ENCODE measurements at regions not wholly inside any gene's neighbourhood (a gene's known extent, or its start where the extent isn't known, plus 50 kb on each side); places are given as distances from the start of the nearest gene placed in this dataset.

DNA sequence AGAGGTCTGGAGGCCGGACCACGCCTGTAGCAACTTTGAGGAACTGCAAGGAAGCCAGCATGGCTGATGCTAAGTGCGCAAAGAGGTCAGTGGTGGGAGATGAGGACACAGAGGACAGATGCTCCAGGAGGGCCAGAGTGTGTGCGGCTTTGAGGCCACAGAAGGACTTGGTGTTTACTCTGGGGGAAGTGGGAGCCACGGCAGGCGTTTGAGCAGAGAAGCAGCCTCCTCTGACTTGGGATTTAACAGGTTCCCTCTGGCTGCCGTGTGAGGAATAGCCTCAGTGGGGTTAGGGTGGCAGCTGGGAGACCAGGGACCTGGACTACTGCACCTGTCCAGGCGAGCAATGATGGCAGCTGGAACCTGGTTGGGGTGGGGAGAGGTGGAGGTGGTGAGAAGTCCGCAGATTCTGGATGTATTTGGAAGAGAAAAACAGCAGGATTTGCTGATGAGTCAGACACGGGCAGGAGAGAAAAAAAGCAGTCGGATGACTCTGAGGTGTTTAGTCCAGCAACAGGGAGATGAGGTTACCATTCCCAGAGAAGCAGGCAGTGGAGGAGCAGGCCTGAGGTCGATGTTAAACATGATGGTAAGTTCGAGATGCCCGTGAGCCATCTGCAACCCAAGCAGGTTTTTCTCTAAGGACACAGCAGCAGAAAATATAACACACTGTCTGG is 143.5 kb downstream of the SCARB1 start:
- no peak for DNase-seq (ENCODE audit: low spot score)
- TF ChIP-seq, protein P1, sequence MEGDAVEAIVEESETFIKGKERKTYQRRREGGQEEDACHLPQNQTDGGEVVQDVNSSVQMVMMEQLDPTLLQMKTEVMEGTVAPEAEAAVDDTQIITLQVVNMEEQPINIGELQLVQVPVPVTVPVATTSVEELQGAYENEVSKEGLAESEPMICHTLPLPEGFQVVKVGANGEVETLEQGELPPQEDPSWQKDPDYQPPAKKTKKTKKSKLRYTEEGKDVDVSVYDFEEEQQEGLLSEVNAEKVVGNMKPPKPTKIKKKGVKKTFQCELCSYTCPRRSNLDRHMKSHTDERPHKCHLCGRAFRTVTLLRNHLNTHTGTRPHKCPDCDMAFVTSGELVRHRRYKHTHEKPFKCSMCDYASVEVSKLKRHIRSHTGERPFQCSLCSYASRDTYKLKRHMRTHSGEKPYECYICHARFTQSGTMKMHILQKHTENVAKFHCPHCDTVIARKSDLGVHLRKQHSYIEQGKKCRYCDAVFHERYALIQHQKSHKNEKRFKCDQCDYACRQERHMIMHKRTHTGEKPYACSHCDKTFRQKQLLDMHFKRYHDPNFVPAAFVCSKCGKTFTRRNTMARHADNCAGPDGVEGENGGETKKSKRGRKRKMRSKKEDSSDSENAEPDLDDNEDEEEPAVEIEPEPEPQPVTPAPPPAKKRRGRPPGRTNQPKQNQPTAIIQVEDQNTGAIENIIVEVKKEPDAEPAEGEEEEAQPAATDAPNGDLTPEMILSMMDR (IDR thresholded peaks at IDR 0.05; ENCODE audit: extremely low read depth, insufficient read depth, missing control alignments): no peak
- in situ Hi-C loops (cut with MboI; ENCODE audit: low pct_unique_long_range_greater_than_20kb, low sequenced_read_pairs, unreplicated experiment): no loop called here

DNA sequence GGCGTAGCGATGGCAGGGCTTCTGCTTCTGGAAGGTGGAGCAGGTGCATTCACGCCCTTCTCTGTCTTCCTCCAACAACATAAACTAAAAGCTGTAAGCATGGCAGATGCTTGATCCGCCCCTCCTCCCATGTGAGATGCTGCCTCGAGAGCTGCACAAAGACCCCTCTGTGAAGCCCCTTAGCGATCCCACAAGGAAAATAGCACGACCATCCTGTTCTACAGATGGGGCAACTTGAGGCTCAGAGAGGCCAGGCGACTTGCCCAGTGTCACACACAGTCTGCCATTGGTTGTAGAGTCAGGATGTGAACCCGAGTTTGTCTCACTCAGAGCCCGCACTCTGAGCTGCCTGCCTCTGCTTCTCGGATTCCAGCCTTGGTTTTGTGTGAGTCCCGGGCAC is 144.4 kb downstream of the SCARB1 start:
- in situ Hi-C loops (cut with MboI; ENCODE audit: low pct_unique_long_range_greater_than_20kb, low sequenced_read_pairs, unreplicated experiment): no loop called here
- no peak for DNase-seq (ENCODE audit: low spot score)
- TF ChIP-seq, protein P1 (IDR thresholded peaks at IDR 0.05; ENCODE audit: extremely low read depth, insufficient read depth, missing control alignments): no peak

DNA sequence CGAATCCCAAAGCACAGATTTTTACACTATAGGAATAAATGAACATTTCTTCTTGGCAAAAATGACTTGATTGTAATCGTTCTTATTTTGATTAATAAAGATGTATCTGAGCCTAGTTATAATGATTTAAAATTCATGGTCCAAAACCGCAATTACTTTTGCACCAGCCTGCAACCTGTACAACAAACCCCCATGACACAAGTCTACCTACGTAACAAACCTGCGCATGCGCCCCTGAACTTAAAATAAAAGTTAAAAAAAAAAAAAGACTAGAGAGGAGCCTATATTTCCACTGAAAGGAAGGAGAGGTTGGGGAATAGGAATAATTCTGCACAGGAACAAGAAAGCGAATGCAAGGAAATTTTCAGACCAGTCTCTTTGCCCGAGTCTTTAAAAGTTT is 145.2 kb downstream of the SCARB1 start:
- no peak for DNase-seq (ENCODE audit: low spot score)
- in situ Hi-C loops (cut with MboI; ENCODE audit: low pct_unique_long_range_greater_than_20kb, low sequenced_read_pairs, unreplicated experiment): no loop called here
- TF ChIP-seq, protein P1 (IDR thresholded peaks at IDR 0.05; ENCODE audit: extremely low read depth, insufficient read depth, missing control alignments): no peak

DNA sequence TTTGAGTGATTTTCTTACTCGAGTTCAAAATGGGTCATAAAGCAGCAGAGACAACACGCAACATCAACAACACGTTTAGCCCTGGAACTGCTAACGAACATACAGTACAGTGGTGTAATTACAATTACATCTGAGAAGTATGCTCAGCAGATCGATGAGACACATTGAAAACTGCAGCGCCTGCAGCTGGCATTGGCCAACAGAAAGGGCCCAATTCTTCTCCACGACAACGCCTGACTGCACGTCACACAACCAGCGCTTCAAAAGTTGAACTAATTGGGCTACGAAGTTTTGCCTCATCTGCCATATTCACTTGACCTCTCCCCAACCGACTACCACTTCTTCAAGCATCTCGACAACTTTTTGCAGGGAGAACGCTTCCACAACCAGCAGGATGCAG is 145.6 kb downstream of the SCARB1 start:
- in situ Hi-C loops (cut with MboI; ENCODE audit: low pct_unique_long_range_greater_than_20kb, low sequenced_read_pairs, unreplicated experiment): no loop called here
- DNase-seq (ENCODE audit: low spot score): no peak
- TF ChIP-seq, protein P1 (IDR thresholded peaks at IDR 0.05; ENCODE audit: extremely low read depth, insufficient read depth, missing control alignments): no peak

DNA sequence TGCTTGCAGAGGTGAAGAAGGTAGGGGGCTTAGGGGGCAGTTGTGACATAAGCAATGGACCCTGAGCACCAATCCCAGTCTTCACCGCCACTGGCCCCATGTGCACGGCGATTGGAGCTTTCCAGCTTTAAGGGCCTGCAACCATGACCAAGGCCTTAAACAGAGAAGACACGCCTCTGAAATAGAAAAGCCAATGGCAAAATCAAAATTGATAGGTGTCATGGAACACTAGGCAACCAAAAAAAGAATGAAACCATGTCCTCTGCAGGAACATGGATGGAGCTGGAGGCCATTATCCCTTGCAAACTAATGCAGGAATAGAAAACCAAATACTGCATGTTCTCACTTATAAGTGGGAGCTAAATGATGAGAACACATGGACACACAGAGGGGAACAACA is 146.3 kb downstream of the SCARB1 start:
- no peak for DNase-seq (ENCODE audit: low spot score)
- in situ Hi-C loops (cut with MboI; ENCODE audit: low pct_unique_long_range_greater_than_20kb, low sequenced_read_pairs, unreplicated experiment): no loop called here
- TF ChIP-seq, protein P1 (IDR thresholded peaks at IDR 0.05; ENCODE audit: extremely low read depth, insufficient read depth, missing control alignments): no peak

DNA sequence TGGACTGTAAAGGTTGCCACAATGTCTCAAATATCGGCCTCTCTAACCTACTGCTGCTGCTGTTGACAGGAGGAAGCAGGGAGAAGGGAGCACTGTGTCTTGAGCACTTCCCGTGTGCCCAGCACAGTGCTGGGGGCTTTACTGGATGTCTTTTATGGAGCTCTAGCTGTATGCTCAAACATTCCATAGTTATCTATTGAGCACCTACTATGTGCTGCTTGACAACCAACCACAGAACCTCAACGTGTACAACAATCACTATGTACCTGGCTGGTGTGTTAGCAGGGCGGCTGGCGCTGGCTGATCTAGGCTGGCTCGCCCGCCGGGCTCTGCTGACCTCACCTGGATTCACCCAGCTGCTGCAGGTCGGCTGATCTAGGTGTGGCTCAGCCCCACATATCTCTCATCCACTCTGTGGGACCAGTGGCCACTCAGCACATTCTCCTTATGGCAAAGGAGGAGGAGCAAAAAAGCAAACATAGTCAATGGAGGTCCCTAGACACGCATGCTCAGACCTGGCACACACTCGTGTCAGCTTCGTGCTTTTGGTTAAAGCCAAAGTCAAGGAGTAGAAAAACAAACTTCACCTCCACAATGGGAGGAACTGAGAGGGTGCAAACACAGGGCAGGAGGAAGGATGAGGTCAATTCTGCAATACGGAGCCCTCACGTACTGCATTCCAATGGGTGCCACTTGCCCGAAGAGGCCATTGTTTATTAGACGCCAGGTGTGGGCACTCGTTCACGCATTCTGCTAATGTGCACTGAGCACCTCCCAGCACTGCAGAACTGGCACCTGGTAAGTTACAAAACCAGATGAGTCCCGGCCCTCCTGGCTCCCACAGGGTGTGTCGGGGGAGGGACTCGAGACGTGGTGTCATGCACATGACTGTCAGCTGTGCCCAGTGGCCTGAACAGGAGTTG is 147.2 kb downstream of the SCARB1 start:
- no peak for DNase-seq (ENCODE audit: low spot score)
- in situ Hi-C loops (cut with MboI; ENCODE audit: low pct_unique_long_range_greater_than_20kb, low sequenced_read_pairs, unreplicated experiment): no loop called here
- TF ChIP-seq, protein P1 (IDR thresholded peaks at IDR 0.05; ENCODE audit: extremely low read depth, insufficient read depth, missing control alignments): no peak

All from GM13977 (cell line).